H9 (cell line): ENCODE measurements at regions not wholly inside any gene's neighbourhood (a gene's known extent, or its start where the extent isn't known, plus 50 kb on each side); places are given as distances from the start of the nearest gene placed in this dataset.

Experiments used
- DNase-seq: peaks from one replicate; pipeline ENCODE4 v3.0.0-alpha.2; 2017
- H2AFZ ChIP-seq: one replicate; pipeline ENCODE4 v1.6.1; 2013; ENCODE audit warnings: mild to moderate bottlenecking, low read length, control low read depth, moderate library complexity
- H2AK5ac ChIP-seq: 2 replicates; pipeline ENCODE4 v1.6.1; 2013; ENCODE audit warnings: low read length, control low read depth, mixed read lengths; ENCODE audit not compliant: insufficient read length
- H2BK120ac ChIP-seq: one replicate; pipeline ENCODE4 v1.6.1; 2013; ENCODE audit warnings: low read depth, mild to moderate bottlenecking, low read length, control low read depth, inconsistent platforms; ENCODE audit not compliant: poor library complexity, severe bottlenecking
- H2BK12ac ChIP-seq: 2 replicates; pipeline ENCODE4 v1.6.1; 2013; ENCODE audit warnings: low read length, control low read depth, mixed read lengths, low read depth; ENCODE audit not compliant: insufficient read length
- H2BK15ac ChIP-seq: 2 replicates; pipeline ENCODE4 v1.6.1; 2013; ENCODE audit warnings: low read depth, low read length, control low read depth
- H2BK20ac ChIP-seq: one replicate; pipeline ENCODE4 v1.6.1; 2013; ENCODE audit warnings: low read depth, mild to moderate bottlenecking, low read length, control low read depth, inconsistent platforms; ENCODE audit not compliant: poor library complexity, severe bottlenecking
- H2BK5ac ChIP-seq: 2 replicates; pipeline ENCODE4 v1.6.1; 2013; ENCODE audit warnings: low read length, control low read depth, mixed read lengths; ENCODE audit not compliant: insufficient read length
- H3K14ac ChIP-seq: 2 replicates; pipeline ENCODE4 v1.6.1; 2013; ENCODE audit warnings: low read length, control low read depth; ENCODE audit not compliant: insufficient read depth
- H3K18ac ChIP-seq: 2 replicates; pipeline ENCODE4 v1.6.1; 2013; ENCODE audit warnings: low read depth, mild to moderate bottlenecking, mixed read lengths, low read length, control low read depth; ENCODE audit not compliant: insufficient read length
- H3K23ac ChIP-seq: 2 replicates; pipeline ENCODE4 v1.6.1; 2013; ENCODE audit warnings: low read length, control low read depth, mixed read lengths, low read depth; ENCODE audit not compliant: insufficient read length
- H3K23me2 ChIP-seq: 2 replicates; pipeline ENCODE4 v1.6.1; 2013; ENCODE audit warnings: low read depth, mild to moderate bottlenecking, mixed read lengths, low read length, control low read depth; ENCODE audit not compliant: insufficient read length, poor library complexity, severe bottlenecking
- H3K27ac ChIP-seq: 2 replicates; pipeline ENCODE4 v1.5.1; 2013; ENCODE audit warnings: low read length, control low read depth, mixed read lengths, low read depth; ENCODE audit not compliant: insufficient read length
- H3K27me3 ChIP-seq: 2 replicates; pipeline ENCODE4 v1.6.1; 2013; ENCODE audit warnings: low read length, control low read depth, inconsistent platforms; ENCODE audit not compliant: insufficient read depth
- H3K4ac ChIP-seq: 2 replicates; pipeline ENCODE4 v1.6.1; 2013; ENCODE audit warnings: low read depth, mild to moderate bottlenecking, control low read depth, inconsistent platforms, low read length, moderate library complexity
- H3K4me1 ChIP-seq: 2 replicates; pipeline ENCODE4 v1.6.1; 2013; ENCODE audit warnings: low read length, control low read depth, inconsistent platforms; ENCODE audit not compliant: insufficient read depth
- H3K4me2 ChIP-seq: 2 replicates; pipeline ENCODE4 v1.6.1; 2013; ENCODE audit warnings: low read length, control low read depth, mixed read lengths; ENCODE audit not compliant: insufficient read length, insufficient read depth
- H3K56ac ChIP-seq: 2 replicates; pipeline ENCODE4 v1.6.1; 2013; ENCODE audit warnings: low read depth, mild to moderate bottlenecking, mixed read lengths, low read length, control low read depth; ENCODE audit not compliant: insufficient read length
- H3K79me1 ChIP-seq: 2 replicates; pipeline ENCODE4 v1.6.1; 2013; ENCODE audit warnings: low read depth, mild to moderate bottlenecking, moderate library complexity, low read length, control low read depth, inconsistent platforms; ENCODE audit not compliant: insufficient read depth, poor library complexity, severe bottlenecking
- H3K79me2 ChIP-seq: 2 replicates; pipeline ENCODE4 v1.6.1; 2013; ENCODE audit warnings: low read length, control low read depth, inconsistent platforms; ENCODE audit not compliant: insufficient read depth
- H3K9ac ChIP-seq: 2 replicates; pipeline ENCODE4 v1.6.1; 2013; ENCODE audit warnings: low read length, control low read depth, mixed read lengths; ENCODE audit not compliant: insufficient read length; ENCODE audit errors: extremely low read depth
- H3K9me3 ChIP-seq: one replicate; pipeline ENCODE4 v1.6.1; 2013; ENCODE audit warnings: low read depth, low read length, inconsistent platforms; ENCODE audit not compliant: control insufficient read depth
- H3T11ph ChIP-seq: one replicate; pipeline ENCODE4 v1.6.1; 2013; ENCODE audit warnings: mild to moderate bottlenecking, low read length, control low read depth, inconsistent platforms
- H4K20me1 ChIP-seq: one replicate; pipeline ENCODE4 v1.6.1; 2013; ENCODE audit not compliant: control insufficient read depth, insufficient read length, insufficient read depth
- H4K5ac ChIP-seq: 2 replicates; pipeline ENCODE4 v1.6.1; 2013; ENCODE audit warnings: low read depth, mild to moderate bottlenecking, mixed read lengths, low read length, control low read depth; ENCODE audit not compliant: insufficient read length
- H4K8ac ChIP-seq: replicated peaks from 2 replicates; pipeline ENCODE4 v1.6.1; 2013; ENCODE audit warnings: low read length, control low read depth, mixed read lengths, low read depth; ENCODE audit not compliant: insufficient read length
- H4K91ac ChIP-seq: 2 replicates; pipeline ENCODE4 v1.6.1; 2013; ENCODE audit warnings: low read depth, mild to moderate bottlenecking, moderate library complexity, mixed read lengths, low read length, control low read depth; ENCODE audit not compliant: insufficient read length
- H3K27ac Mint-ChIP-seq, 3 experiments: 2 replicates in 2 of 3; 3 replicates in 1 of 3; pipeline ENCODE4 v1.8.0; 2020 to 2021; ENCODE audit warnings: mixed read lengths in 3 of 3, mild to moderate bottlenecking in 1 of 3, moderate library complexity in 1 of 3
- H3K27me3 Mint-ChIP-seq: 2 replicates; pipeline ENCODE4 v1.8.0; 2021; ENCODE audit warnings: low read depth, mild to moderate bottlenecking, moderate library complexity, mixed read lengths
- H3K36me3 Mint-ChIP-seq, 3 experiments: 2 replicates in 2 of 3; 3 replicates in 1 of 3; pipeline ENCODE4 v1.8.0; 2020 to 2021; ENCODE audit warnings: low read depth in 3 of 3, mixed read lengths in 3 of 3; ENCODE audit not compliant: insufficient read depth in 1 of 3
- H3K4me1 Mint-ChIP-seq, 2 experiments: 2 replicates each; pipeline ENCODE4 v1.8.0; 2020; ENCODE audit warnings: mixed read lengths in 2 of 2
- H3K4me3 Mint-ChIP-seq, 2 experiments: 2 replicates in 1 of 2; 3 replicates in 1 of 2; pipeline ENCODE4 v1.8.0; 2020 to 2021; ENCODE audit warnings: mild to moderate bottlenecking in 2 of 2, mixed read lengths in 2 of 2, moderate library complexity in 1 of 2
- H3K9me3 Mint-ChIP-seq, 2 experiments: 2 replicates in 1 of 2; 3 replicates in 1 of 2; pipeline ENCODE4 v1.8.0; 2020; ENCODE audit warnings: mild to moderate bottlenecking in 2 of 2, mixed read lengths in 2 of 2, moderate library complexity in 1 of 2
- WGBS: extraction: QIAGEN DNeasy Blood & Tissue Kit; methylation state at CpG from one replicate; pipeline ENCODE4 v1.1.7; 2013; ENCODE audit warnings: missing lambda C conversion rate, low lambda C conversion rate, mixed read lengths; ENCODE audit not compliant: insufficient read length; ENCODE audit errors: extremely low coverage; 5-methylcytosine and 5-hydroxymethylcytosine counted together
- TF ChIP-seq, protein P1 (sequence below): fragments of 200-600 bp; sonication (generic); conservative IDR thresholded peaks from 3 replicates; pipeline ENCODE4 v1.8.0; 2021; ENCODE audit warnings: antibody characterized with exemption, mild to moderate bottlenecking

DNA sequence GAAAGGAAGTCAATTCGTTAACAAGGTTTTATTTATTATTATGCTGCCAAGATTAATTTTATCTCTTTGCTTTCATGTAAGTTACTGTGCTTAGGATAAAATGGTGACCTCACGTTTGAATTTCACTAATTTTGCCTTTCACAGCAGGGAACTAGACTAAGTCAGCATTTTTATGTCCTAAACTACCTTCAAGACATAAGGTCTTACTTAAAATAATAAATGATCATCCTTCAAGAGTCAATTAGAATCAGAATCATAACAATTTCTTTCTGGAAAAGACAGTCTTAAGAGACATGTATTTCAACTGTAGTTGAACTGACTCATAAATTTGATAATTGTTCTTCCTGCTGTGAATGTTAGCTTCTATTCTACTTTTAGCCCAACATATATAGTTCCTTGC lies 893.8 kb downstream of the KCNJ2 start:
- H3K36me3 Mint-ChIP-seq, result peaks cover 0 to 11% (median 5%) of the 10 kb centered on the region in 3 experiments; a peak in 5 of 7 replicates

More for the DNA sequence above, 893.8 kb downstream of the KCNJ2 start:
- no CpG with 5 or more reads among the region's 2 CpGs for WGBS
- H3K4me2 ChIP-seq, result no peak overlapping the region
- no peak overlapping the region for H3K18ac ChIP-seq
- TF ChIP-seq, protein P1, sequence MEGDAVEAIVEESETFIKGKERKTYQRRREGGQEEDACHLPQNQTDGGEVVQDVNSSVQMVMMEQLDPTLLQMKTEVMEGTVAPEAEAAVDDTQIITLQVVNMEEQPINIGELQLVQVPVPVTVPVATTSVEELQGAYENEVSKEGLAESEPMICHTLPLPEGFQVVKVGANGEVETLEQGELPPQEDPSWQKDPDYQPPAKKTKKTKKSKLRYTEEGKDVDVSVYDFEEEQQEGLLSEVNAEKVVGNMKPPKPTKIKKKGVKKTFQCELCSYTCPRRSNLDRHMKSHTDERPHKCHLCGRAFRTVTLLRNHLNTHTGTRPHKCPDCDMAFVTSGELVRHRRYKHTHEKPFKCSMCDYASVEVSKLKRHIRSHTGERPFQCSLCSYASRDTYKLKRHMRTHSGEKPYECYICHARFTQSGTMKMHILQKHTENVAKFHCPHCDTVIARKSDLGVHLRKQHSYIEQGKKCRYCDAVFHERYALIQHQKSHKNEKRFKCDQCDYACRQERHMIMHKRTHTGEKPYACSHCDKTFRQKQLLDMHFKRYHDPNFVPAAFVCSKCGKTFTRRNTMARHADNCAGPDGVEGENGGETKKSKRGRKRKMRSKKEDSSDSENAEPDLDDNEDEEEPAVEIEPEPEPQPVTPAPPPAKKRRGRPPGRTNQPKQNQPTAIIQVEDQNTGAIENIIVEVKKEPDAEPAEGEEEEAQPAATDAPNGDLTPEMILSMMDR, result no peak
- H2BK15ac ChIP-seq, result no peak overlapping the region
- Mint-ChIP-seq H3K4me3 (no peak overlapping the region), H3K27ac (no peak overlapping the region), H3K27me3 (peaks cover 5% of the 10 kb centered on the region), H3K4me1 (no peaks in the 10 kb centered on the region), H3K9me3 (peaks cover 12 to 18% of the 10 kb centered on the region in 2 experiments; a peak in 4 of 5 replicates)
- no peaks in the 10 kb centered on the region for H3K9me3 ChIP-seq
- no peak overlapping the region for H3K4ac ChIP-seq
- no peak overlapping the region for H2AK5ac ChIP-seq
- no peak overlapping the region for H3K27ac ChIP-seq
- H3K56ac ChIP-seq, result no peak overlapping the region
- H3K23ac ChIP-seq, result no peak overlapping the region
- no peak overlapping the region for H4K91ac ChIP-seq
- H2BK5ac ChIP-seq, result no peak overlapping the region
- no peak overlapping the region for H3K14ac ChIP-seq
- no peaks in the 10 kb centered on the region for H4K20me1 ChIP-seq
- no peaks in the 10 kb centered on the region for H3K79me1 ChIP-seq
- H4K8ac ChIP-seq, result no peak overlapping the region
- H3K9ac ChIP-seq, result no peak overlapping the region
- no peak overlapping the region for H2AFZ ChIP-seq
- DNase-seq, result no peak
- no peaks in the 10 kb centered on the region for H3K4me1 ChIP-seq
- H3K23me2 ChIP-seq, result no peaks in the 10 kb centered on the region
- no peak overlapping the region for H3T11ph ChIP-seq
- H2BK120ac ChIP-seq, result no peak overlapping the region
- no peaks in the 10 kb centered on the region for H3K79me2 ChIP-seq
- H3K27me3 ChIP-seq, result no peaks in the 10 kb centered on the region
- H2BK20ac ChIP-seq, result no peak overlapping the region
- no peak overlapping the region for H2BK12ac ChIP-seq
- no peak overlapping the region for H4K5ac ChIP-seq
